Nephron (organoid): ENCODE measurements at regions not wholly inside any gene's neighbourhood (a gene's known extent, or its start where the extent isn't known, plus 50 kb on each side); places are given as distances from the start of the nearest gene placed in this dataset.

ENCODE experiments used
- H3K27ac Mint-ChIP-seq, 3 experiments: 2 replicates each; pipeline ENCODE4 v1.8.0; 2020; ENCODE audit warnings: mixed read lengths in 3 of 3, mild to moderate bottlenecking in 2 of 3, moderate library complexity in 1 of 3
- H3K27me3 Mint-ChIP-seq: 2 replicates; pipeline ENCODE4 v1.8.0; 2021; ENCODE audit warnings: low read depth, mild to moderate bottlenecking, moderate library complexity, mixed read lengths
- H3K36me3 Mint-ChIP-seq: 2 replicates; pipeline ENCODE4 v1.8.0; 2020; ENCODE audit warnings: low read depth, mixed read lengths
- H3K4me1 Mint-ChIP-seq: 2 replicates; pipeline ENCODE4 v1.8.0; 2020; ENCODE audit warnings: mixed read lengths
- H3K4me3 Mint-ChIP-seq, 3 experiments: 2 replicates each; pipeline ENCODE4 v1.8.0; 2020; ENCODE audit warnings: mild to moderate bottlenecking in 3 of 3, mixed read lengths in 3 of 3, moderate library complexity in 2 of 3
- H3K9me3 Mint-ChIP-seq: 2 replicates; pipeline ENCODE4 v1.8.0; 2020; ENCODE audit warnings: mixed read lengths
- CTCF ChIP-seq, 3 experiments: fragments of 200-600 bp; sonication (generic); IDR thresholded peaks; one replicate each; pipeline ENCODE4 v1.5.0; 2021; ENCODE audit warnings: antibody characterized with exemption in 3 of 3; ENCODE audit not compliant: unreplicated experiment in 3 of 3

GRCh38 chr14:42642787-42643186 lies 1036.1 kb downstream of the LRFN5 start:
- no peaks in the 10 kb centered on the region for H3K4me1 Mint-ChIP-seq
- peaks cover 18% of the 10 kb centered on the region for H3K9me3 Mint-ChIP-seq
- no peak overlapping the region for H3K27ac Mint-ChIP-seq
- no peak overlapping the region for H3K4me3 Mint-ChIP-seq
- H3K36me3 Mint-ChIP-seq, result no peaks in the 10 kb centered on the region
- H3K27me3 Mint-ChIP-seq, result no peaks in the 10 kb centered on the region
- TF ChIP-seq CTCF (IDR thresholded peaks at IDR 0.05; ENCODE audit: unreplicated experiment in 3 of 3), result no peak

GRCh38 chr14:42633504-42634095 lies 1026.9 kb downstream of the LRFN5 start:
- no peaks in the 10 kb centered on the region for H3K4me1 Mint-ChIP-seq
- no peak overlapping the region for H3K27ac Mint-ChIP-seq
- no peak overlapping the region for H3K4me3 Mint-ChIP-seq
- no peaks in the 10 kb centered on the region for H3K9me3 Mint-ChIP-seq
- TF ChIP-seq CTCF (IDR thresholded peaks at IDR 0.05; ENCODE audit: unreplicated experiment in 3 of 3), result no peak
- no peaks in the 10 kb centered on the region for H3K27me3 Mint-ChIP-seq
- no peaks in the 10 kb centered on the region for H3K36me3 Mint-ChIP-seq

- H3K4me3 Mint-ChIP-seq, result no peak overlapping the region
- no peaks in the 10 kb centered on the region for H3K4me1 Mint-ChIP-seq
- no peaks in the 10 kb centered on the region for H3K36me3 Mint-ChIP-seq
- no peak for TF ChIP-seq CTCF (IDR thresholded peaks at IDR 0.05; ENCODE audit: unreplicated experiment in 3 of 3)
- H3K27me3 Mint-ChIP-seq, result no peaks in the 10 kb centered on the region
- no peaks in the 10 kb centered on the region for H3K9me3 Mint-ChIP-seq
- no peak overlapping the region for H3K27ac Mint-ChIP-seq
These were observed 1022.9 kb downstream of the LRFN5 start for GRCh38 chr14:42629553-42629952.

GRCh38 chr14:42628602-42629001 lies 1021.9 kb downstream of the LRFN5 start:
- no peaks in the 10 kb centered on the region for H3K4me1 Mint-ChIP-seq
- no peaks in the 10 kb centered on the region for H3K36me3 Mint-ChIP-seq
- TF ChIP-seq CTCF (IDR thresholded peaks at IDR 0.05; ENCODE audit: unreplicated experiment in 3 of 3), result no peak
- H3K4me3 Mint-ChIP-seq, result no peak overlapping the region
- no peaks in the 10 kb centered on the region for H3K9me3 Mint-ChIP-seq
- no peaks in the 10 kb centered on the region for H3K27me3 Mint-ChIP-seq
- H3K27ac Mint-ChIP-seq, result no peak overlapping the region

- Mint-ChIP-seq H3K4me1 (no peaks in the 10 kb centered on the region), H3K36me3 (no peaks in the 10 kb centered on the region), H3K27me3 (no peaks in the 10 kb centered on the region), H3K4me3 (no peak overlapping the region), H3K9me3 (no peaks in the 10 kb centered on the region), H3K27ac (no peak overlapping the region)
- no peak for TF ChIP-seq CTCF (IDR thresholded peaks at IDR 0.05; ENCODE audit: unreplicated experiment in 3 of 3)
These were observed 1020.3 kb downstream of the LRFN5 start for GRCh38 chr14:42626986-42627385.

GRCh38 chr14:42624980-42625761 lies 1018.5 kb downstream of the LRFN5 start:
- Mint-ChIP-seq H3K9me3 (no peaks in the 10 kb centered on the region), H3K36me3 (no peaks in the 10 kb centered on the region), H3K4me1 (no peaks in the 10 kb centered on the region), H3K27me3 (no peaks in the 10 kb centered on the region), H3K27ac (peak overlapping the region in 1 of 3 experiments; percentile 21), H3K4me3 (no peak overlapping the region)
- no peak for TF ChIP-seq CTCF (IDR thresholded peaks at IDR 0.05; ENCODE audit: unreplicated experiment in 3 of 3)
